ENCODE measurements at regions not wholly inside any gene's neighbourhood (a gene's known extent, or its start where the extent isn't known, plus 50 kb on each side); places are given as distances from the start of the nearest gene placed in this dataset.

DNA sequence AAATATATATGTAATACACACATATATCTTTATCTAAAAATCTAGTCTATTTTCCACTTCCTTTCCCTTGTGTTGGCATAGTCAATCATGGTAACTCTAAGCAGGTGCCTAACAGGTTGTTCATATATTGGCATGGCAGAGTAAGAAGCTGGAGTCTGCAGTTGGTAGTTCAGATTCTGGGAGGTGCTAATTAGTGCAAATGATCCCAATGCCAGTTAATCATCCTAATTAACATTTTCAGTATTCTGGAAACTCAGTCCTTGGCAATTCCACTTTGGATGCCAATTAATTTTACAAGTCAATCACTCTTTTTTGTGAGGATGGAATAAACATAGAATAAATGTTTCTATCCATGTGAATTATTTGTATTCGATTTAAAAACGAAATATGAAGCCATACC, 863.7 kb upstream of the SOX9 start:
- TF ChIP-seq EZH2 (IDR thresholded peaks at IDR 0.05; ENCODE audit: borderline replicate concordance) (no peak), EZH2phosphoT487 (IDR thresholded peaks at IDR 0.05; ENCODE audit: low read depth, severe bottlenecking, unreplicated experiment) (no peak)
- TF ChIP-seq, protein P1, sequence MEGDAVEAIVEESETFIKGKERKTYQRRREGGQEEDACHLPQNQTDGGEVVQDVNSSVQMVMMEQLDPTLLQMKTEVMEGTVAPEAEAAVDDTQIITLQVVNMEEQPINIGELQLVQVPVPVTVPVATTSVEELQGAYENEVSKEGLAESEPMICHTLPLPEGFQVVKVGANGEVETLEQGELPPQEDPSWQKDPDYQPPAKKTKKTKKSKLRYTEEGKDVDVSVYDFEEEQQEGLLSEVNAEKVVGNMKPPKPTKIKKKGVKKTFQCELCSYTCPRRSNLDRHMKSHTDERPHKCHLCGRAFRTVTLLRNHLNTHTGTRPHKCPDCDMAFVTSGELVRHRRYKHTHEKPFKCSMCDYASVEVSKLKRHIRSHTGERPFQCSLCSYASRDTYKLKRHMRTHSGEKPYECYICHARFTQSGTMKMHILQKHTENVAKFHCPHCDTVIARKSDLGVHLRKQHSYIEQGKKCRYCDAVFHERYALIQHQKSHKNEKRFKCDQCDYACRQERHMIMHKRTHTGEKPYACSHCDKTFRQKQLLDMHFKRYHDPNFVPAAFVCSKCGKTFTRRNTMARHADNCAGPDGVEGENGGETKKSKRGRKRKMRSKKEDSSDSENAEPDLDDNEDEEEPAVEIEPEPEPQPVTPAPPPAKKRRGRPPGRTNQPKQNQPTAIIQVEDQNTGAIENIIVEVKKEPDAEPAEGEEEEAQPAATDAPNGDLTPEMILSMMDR (IDR thresholded peaks at IDR 0.05; ENCODE audit: poor library complexity): no peak

All from hepatocyte (in vitro differentiated cells).